Fibroblast of villous mesenchyme (primary cell): ENCODE measurements at regions not wholly inside any gene's neighbourhood (a gene's known extent, or its start where the extent isn't known, plus 50 kb on each side); places are given as distances from the start of the nearest gene placed in this dataset.

Experiments
- DNase-seq: peaks from one replicate; pipeline ENCODE4 v3.0.0-alpha.2; 2010; ENCODE audit warnings: low read depth
- H3K4me3 ChIP-seq: 2 replicates; pipeline ENCODE4 v1.5.1; 2011; ENCODE audit warnings: low read depth, mild to moderate bottlenecking, low read length
- CTCF ChIP-seq: IDR thresholded peaks from 2 replicates; pipeline ENCODE4 v1.5.1; 2012; ENCODE audit warnings: low read depth, mild to moderate bottlenecking, low read length; ENCODE audit not compliant: insufficient read depth

GRCh38 chr14:55946231-55946630, 172.0 kb upstream of the PELI2 start:
- H3K4me3 ChIP-seq = no peak overlapping the region
- no peak for TF ChIP-seq CTCF
- DNase-seq = no peak

- H3K4me3 ChIP-seq = no peak overlapping the region
- no peak for TF ChIP-seq CTCF
- no peak for DNase-seq
Measured at GRCh38 chr14:55948399-55948798, 169.8 kb upstream of the PELI2 start.

- H3K4me3 ChIP-seq = no peak overlapping the region
- TF ChIP-seq CTCF = no peak
- no peak for DNase-seq
Measured at GRCh38 chr14:55949708-55950107, 168.5 kb upstream of the PELI2 start.

- no peak overlapping the region for H3K4me3 ChIP-seq
- no peak for DNase-seq
- no peak for TF ChIP-seq CTCF
Measured at GRCh38 chr14:55950135-55950534, 168.1 kb upstream of the PELI2 start.

- H3K4me3 ChIP-seq = no peak overlapping the region
- no peak for DNase-seq
- no peak for TF ChIP-seq CTCF
Measured at GRCh38 chr14:55951341-55952206, 166.6 kb upstream of the PELI2 start.

- no peak for TF ChIP-seq CTCF
Measured at GRCh38 chr14:55954108-55954507, 164.1 kb upstream of the PELI2 start.

GRCh38 chr14:55955175-55955574, 163.0 kb upstream of the PELI2 start:
- H3K4me3 ChIP-seq = no peak overlapping the region
- TF ChIP-seq CTCF = no peak
- DNase-seq = no peak

More at GRCh38 chr14:55954108-55954507, 164.1 kb upstream of the PELI2 start:
- no peak overlapping the region for H3K4me3 ChIP-seq
- DNase-seq = no peak
